ENCODE measurements at regions not wholly inside any gene's neighbourhood (a gene's known extent, or its start where the extent isn't known, plus 50 kb on each side); places are given as distances from the start of the nearest gene placed in this dataset.
"Not testable (repeated sequence)": the region's sequence is repeated elsewhere in the genome, so short reads cannot be mapped to it uniquely, and the experiment has no call there.

DNA sequence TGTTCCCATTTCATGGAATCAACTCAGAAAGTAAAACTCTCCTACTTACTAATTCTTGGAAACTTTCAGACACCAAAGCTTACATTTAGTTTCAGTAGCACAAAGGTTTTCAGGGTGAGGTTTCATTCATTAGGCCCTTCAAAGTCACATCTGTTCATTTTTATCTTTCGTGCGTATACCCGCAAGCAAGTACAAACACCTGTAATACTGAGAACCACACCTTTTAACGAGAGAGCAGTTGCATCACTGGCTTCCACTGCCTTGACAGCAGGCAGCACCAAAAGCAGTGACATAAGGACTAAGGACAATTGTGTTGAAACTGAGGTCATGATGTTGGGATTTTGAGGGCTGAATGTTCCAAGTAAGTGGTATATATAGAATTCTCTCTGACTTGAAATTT, 60.5 kb downstream of the GOLGA6L22 start:
- H3K27ac ChIP-seq (ENCODE audit: low read depth in 2 of 2, low read length in 1 of 2); H4K20me1 ChIP-seq (ENCODE audit: insufficient read depth); H3K9ac ChIP-seq; H3K79me2 ChIP-seq (ENCODE audit: insufficient read depth); POLR2A ChIA-PET; H3K9me3 ChIP-seq; CTCF ChIA-PET; H3K9me2 ChIP-seq; H3K4me3 ChIP-seq (ENCODE audit: low read depth in 2 of 2, low read length in 1 of 2); H3K4me1 ChIP-seq (ENCODE audit: control insufficient read depth in 1 of 2, insufficient read depth in 2 of 2, low read depth in 1 of 2, low read length in 1 of 2); H3K27me3 ChIP-seq (ENCODE audit: insufficient read depth); H3F3A ChIP-seq (replicated peaks; ENCODE audit: insufficient read depth); H3K4me2 ChIP-seq; DNase-seq; H3K36me3 ChIP-seq (replicated peaks in 1 of 2; ENCODE audit: control insufficient read depth in 1 of 2, insufficient read depth in 2 of 2, low read length in 1 of 2); H2AFZ ChIP-seq (ENCODE audit: low read depth): not testable (repeated sequence)
- no CpG with 5 or more reads among the region's 4 CpGs for WGBS (ENCODE audit: low lambda C conversion rate)

DNA sequence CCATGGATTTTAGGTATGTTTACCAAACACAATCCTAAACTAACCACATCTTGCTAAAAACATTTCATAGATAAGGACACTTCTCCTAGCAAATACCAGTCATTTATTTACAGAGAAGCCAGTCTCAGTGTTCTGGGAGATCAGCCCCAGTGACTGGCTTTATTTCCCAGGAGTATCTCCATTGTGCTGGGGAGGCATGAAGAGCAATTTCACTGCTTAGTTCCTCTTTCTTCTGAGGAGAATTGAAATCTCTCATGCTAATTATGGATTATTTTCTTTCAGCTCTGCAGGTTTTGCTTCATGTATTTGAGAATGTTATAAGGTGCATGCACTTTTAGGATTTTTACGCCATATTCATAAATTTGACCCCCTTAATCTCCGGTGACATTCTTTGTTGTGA, 67.8 kb downstream of the GOLGA6L22 start:
- H3K9me3 ChIP-seq; H3K27ac ChIP-seq (ENCODE audit: low read depth in 2 of 2, low read length in 1 of 2); H3K79me2 ChIP-seq (ENCODE audit: insufficient read depth); H3F3A ChIP-seq (replicated peaks; ENCODE audit: insufficient read depth); H3K4me3 ChIP-seq (ENCODE audit: low read depth in 2 of 2, low read length in 1 of 2); H3K4me1 ChIP-seq (ENCODE audit: control insufficient read depth in 1 of 2, insufficient read depth in 2 of 2, low read depth in 1 of 2, low read length in 1 of 2); H3K36me3 ChIP-seq (replicated peaks in 1 of 2; ENCODE audit: control insufficient read depth in 1 of 2, insufficient read depth in 2 of 2, low read length in 1 of 2); CTCF ChIA-PET; POLR2A ChIA-PET; H2AFZ ChIP-seq (ENCODE audit: low read depth); H3K9ac ChIP-seq; H3K9me2 ChIP-seq; DNase-seq; H3K4me2 ChIP-seq; H3K27me3 ChIP-seq (ENCODE audit: insufficient read depth); H4K20me1 ChIP-seq (ENCODE audit: insufficient read depth): not testable (repeated sequence)
- no CpG with 5 or more reads among the region's 2 CpGs for WGBS (ENCODE audit: low lambda C conversion rate)

- CTCF ChIA-PET; H3K4me1 ChIP-seq (ENCODE audit: control insufficient read depth in 1 of 2, insufficient read depth in 2 of 2, low read depth in 1 of 2, low read length in 1 of 2); H3K27me3 ChIP-seq (ENCODE audit: insufficient read depth); H4K20me1 ChIP-seq (ENCODE audit: insufficient read depth); H3K4me2 ChIP-seq; H2AFZ ChIP-seq (ENCODE audit: low read depth); H3K4me3 ChIP-seq (ENCODE audit: low read depth in 2 of 2, low read length in 1 of 2); H3K9me3 ChIP-seq; POLR2A ChIA-PET; H3K36me3 ChIP-seq (replicated peaks in 1 of 2; ENCODE audit: control insufficient read depth in 1 of 2, insufficient read depth in 2 of 2, low read length in 1 of 2); H3K9ac ChIP-seq; H3K27ac ChIP-seq (ENCODE audit: low read depth in 2 of 2, low read length in 1 of 2); H3K9me2 ChIP-seq; H3K79me2 ChIP-seq (ENCODE audit: insufficient read depth); H3F3A ChIP-seq (replicated peaks; ENCODE audit: insufficient read depth); DNase-seq: not testable (repeated sequence)
- 71% methylated on average over 3 of the region's 4 CpGs for WGBS (ENCODE audit: low lambda C conversion rate)
Observed at GRCh38 chr15:22527016-22527415, 68.3 kb downstream of the GOLGA6L22 start.

DNA sequence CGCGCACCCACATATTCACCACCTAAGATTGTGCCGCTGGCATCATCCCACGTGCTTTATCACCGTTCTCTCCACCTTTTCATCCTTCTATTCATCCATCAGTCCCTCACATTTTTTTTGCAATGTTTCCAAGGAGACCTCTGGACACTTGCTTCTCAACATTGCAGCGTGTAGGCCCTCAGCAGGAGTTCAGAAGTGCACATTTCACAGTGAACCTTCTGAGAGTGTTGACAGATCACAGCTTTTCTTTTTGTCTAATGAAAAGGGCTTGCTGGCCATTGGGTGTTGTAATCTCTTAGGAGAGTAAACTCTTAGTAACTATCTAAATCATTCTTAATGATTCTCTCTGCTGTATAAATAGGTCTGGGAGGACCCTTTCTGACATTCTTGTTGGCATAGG, 70.5 kb downstream of the GOLGA6L22 start:
- H3K9me3 ChIP-seq; H3K4me3 ChIP-seq (ENCODE audit: low read depth in 2 of 2, low read length in 1 of 2); DNase-seq; H3K36me3 ChIP-seq (replicated peaks in 1 of 2; ENCODE audit: control insufficient read depth in 1 of 2, insufficient read depth in 2 of 2, low read length in 1 of 2); H4K20me1 ChIP-seq (ENCODE audit: insufficient read depth); H3K79me2 ChIP-seq (ENCODE audit: insufficient read depth); H3F3A ChIP-seq (replicated peaks; ENCODE audit: insufficient read depth); H3K9me2 ChIP-seq; H2AFZ ChIP-seq (ENCODE audit: low read depth); H3K4me1 ChIP-seq (ENCODE audit: control insufficient read depth in 1 of 2, insufficient read depth in 2 of 2, low read depth in 1 of 2, low read length in 1 of 2); H3K4me2 ChIP-seq; CTCF ChIA-PET; H3K9ac ChIP-seq; H3K27ac ChIP-seq (ENCODE audit: low read depth in 2 of 2, low read length in 1 of 2); POLR2A ChIA-PET; H3K27me3 ChIP-seq (ENCODE audit: insufficient read depth): not testable (repeated sequence)
- WGBS (ENCODE audit: low lambda C conversion rate) = no CpG with 5 or more reads among the region's 6 CpGs

GRCh38 chr15:22559701-22560100, 101.0 kb downstream of the GOLGA6L22 start:
- CTCF ChIA-PET; H4K20me1 ChIP-seq (ENCODE audit: insufficient read depth); H3K9ac ChIP-seq; H3K79me2 ChIP-seq (ENCODE audit: insufficient read depth); H3K9me3 ChIP-seq; H3K4me3 ChIP-seq (ENCODE audit: low read depth in 2 of 2, low read length in 1 of 2); H3K9me2 ChIP-seq; H3K27me3 ChIP-seq (ENCODE audit: insufficient read depth); DNase-seq; H3K36me3 ChIP-seq (replicated peaks in 1 of 2; ENCODE audit: control insufficient read depth in 1 of 2, insufficient read depth in 2 of 2, low read length in 1 of 2); H3F3A ChIP-seq (replicated peaks; ENCODE audit: insufficient read depth); POLR2A ChIA-PET; H3K4me1 ChIP-seq (ENCODE audit: control insufficient read depth in 1 of 2, insufficient read depth in 2 of 2, low read depth in 1 of 2, low read length in 1 of 2); H3K4me2 ChIP-seq; H3K27ac ChIP-seq (ENCODE audit: low read depth in 2 of 2, low read length in 1 of 2); H2AFZ ChIP-seq (ENCODE audit: low read depth): not testable (repeated sequence)
- 94% methylated on average over 4 of the region's 13 CpGs for WGBS (ENCODE audit: low lambda C conversion rate)

DNA sequence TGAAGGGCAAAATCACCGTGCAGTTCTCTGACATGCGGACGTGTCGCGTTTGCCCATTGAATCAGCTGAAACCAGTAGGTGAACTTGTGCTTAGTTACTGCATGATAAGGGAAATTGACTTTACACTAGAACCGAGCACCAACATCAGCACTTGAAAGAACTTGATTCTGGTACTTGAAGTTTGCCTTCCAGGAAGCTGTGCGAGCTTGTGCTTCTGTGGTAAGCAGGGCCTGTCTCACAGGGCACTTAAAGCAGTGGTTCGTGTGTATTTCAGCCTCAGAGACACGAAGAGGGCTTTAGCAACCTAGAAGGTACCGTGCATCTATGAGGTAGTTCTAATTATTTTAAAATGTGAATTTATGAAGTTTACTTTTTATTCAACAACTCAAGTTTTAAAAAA, 103.0 kb downstream of the GOLGA6L22 start:
- WGBS (ENCODE audit: low lambda C conversion rate) = no CpG with 5 or more reads among the region's 10 CpGs
- CTCF ChIA-PET; DNase-seq; H3K36me3 ChIP-seq (replicated peaks in 1 of 2; ENCODE audit: control insufficient read depth in 1 of 2, insufficient read depth in 2 of 2, low read length in 1 of 2); H4K20me1 ChIP-seq (ENCODE audit: insufficient read depth); H3K9me2 ChIP-seq; H3K27ac ChIP-seq (ENCODE audit: low read depth in 2 of 2, low read length in 1 of 2); POLR2A ChIA-PET; H3K4me2 ChIP-seq; H3K79me2 ChIP-seq (ENCODE audit: insufficient read depth); H3K27me3 ChIP-seq (ENCODE audit: insufficient read depth); H3K4me1 ChIP-seq (ENCODE audit: control insufficient read depth in 1 of 2, insufficient read depth in 2 of 2, low read depth in 1 of 2, low read length in 1 of 2); H3F3A ChIP-seq (replicated peaks; ENCODE audit: insufficient read depth); H3K9me3 ChIP-seq; H3K4me3 ChIP-seq (ENCODE audit: low read depth in 2 of 2, low read length in 1 of 2); H3K9ac ChIP-seq; H2AFZ ChIP-seq (ENCODE audit: low read depth): not testable (repeated sequence)

- H3K27ac ChIP-seq (ENCODE audit: low read depth in 2 of 2, low read length in 1 of 2); H2AFZ ChIP-seq (ENCODE audit: low read depth); H3K79me2 ChIP-seq (ENCODE audit: insufficient read depth); H3K9me2 ChIP-seq; H3K4me3 ChIP-seq (ENCODE audit: low read depth in 2 of 2, low read length in 1 of 2); H3F3A ChIP-seq (replicated peaks; ENCODE audit: insufficient read depth); H3K27me3 ChIP-seq (ENCODE audit: insufficient read depth); CTCF ChIA-PET; H4K20me1 ChIP-seq (ENCODE audit: insufficient read depth); H3K36me3 ChIP-seq (replicated peaks in 1 of 2; ENCODE audit: control insufficient read depth in 1 of 2, insufficient read depth in 2 of 2, low read length in 1 of 2); H3K4me2 ChIP-seq; H3K4me1 ChIP-seq (ENCODE audit: control insufficient read depth in 1 of 2, insufficient read depth in 2 of 2, low read depth in 1 of 2, low read length in 1 of 2); POLR2A ChIA-PET; H3K9me3 ChIP-seq; DNase-seq; H3K9ac ChIP-seq: not testable (repeated sequence)
- WGBS (ENCODE audit: low lambda C conversion rate) = no CpG with 5 or more reads among the region's 7 CpGs
Observed at GRCh38 chr15:22566510-22566909, 107.8 kb downstream of the GOLGA6L22 start.

Measured in SK-N-SH (cell line).